Activated CD4-positive, alpha-beta memory T cell treated with anti-CD3 and anti-CD28 coated beads, Interleukin-2, amount 10 ng/mL, durations not matched to agents 7 days and 5 days (primary cell): ENCODE measurements at regions not wholly inside any gene's neighbourhood (a gene's known extent, or its start where the extent isn't known, plus 50 kb on each side); places are given as distances from the start of the nearest gene placed in this dataset.

Experiments used
- CTCF ChIA-PET: fragments of 350-600 bp; sonication (Branson Sonifier 250); formaldehyde crosslinking; loops from one replicate; lab custom pipeline; 2021; ENCODE audit warnings: antibody characterized with exemption, inconsistent platforms; lab: Charles Lee
- POLR2A ChIA-PET: fragments of 350-600 bp; sonication (Branson Sonifier 250); formaldehyde crosslinking; loops from one replicate; lab custom pipeline; 2021; ENCODE audit warnings: antibody characterized with exemption; lab: Charles Lee
- DNase-seq: peaks from one replicate; pipeline ENCODE4 v3.0.0-alpha.2; 2020
- H3K27ac Mint-ChIP-seq: one replicate; pipeline ENCODE4 v1.8.0; 2021; ENCODE audit warnings: mild to moderate bottlenecking, mixed read lengths
- H3K27me3 Mint-ChIP-seq: one replicate; pipeline ENCODE4 v1.8.0; 2021; ENCODE audit warnings: mixed read lengths
- H3K36me3 Mint-ChIP-seq: one replicate; pipeline ENCODE4 v1.8.0; 2021; ENCODE audit warnings: low read depth, mixed read lengths
- H3K4me1 Mint-ChIP-seq: one replicate; pipeline ENCODE4 v1.8.0; 2021; ENCODE audit warnings: mixed read lengths
- H3K4me3 Mint-ChIP-seq: one replicate; pipeline ENCODE4 v1.8.0; 2021; ENCODE audit warnings: mild to moderate bottlenecking, mixed read lengths
- H3K9me3 Mint-ChIP-seq: one replicate; pipeline ENCODE4 v1.8.0; 2021; ENCODE audit warnings: mixed read lengths

DNA sequence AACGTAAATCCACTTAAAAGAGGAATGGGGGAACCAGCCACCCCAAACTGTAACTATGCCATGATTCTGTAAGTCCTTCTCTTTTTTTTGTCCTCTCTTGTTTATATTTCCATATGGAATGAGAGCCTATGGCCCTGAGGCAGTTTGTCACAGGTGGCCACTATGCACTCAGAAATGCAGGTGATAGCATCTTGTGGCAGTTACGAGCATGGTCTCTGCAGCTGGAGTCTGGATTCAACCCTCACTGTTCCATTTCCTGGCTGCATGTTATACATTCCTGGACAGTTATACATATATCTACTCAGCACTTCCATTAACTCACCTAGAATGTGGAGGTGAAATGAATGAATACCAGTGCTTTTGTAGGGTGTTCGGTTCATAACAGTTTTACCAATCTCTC lies 291.5 kb upstream of the FANCL start:
- no peak overlapping the region for H3K27ac Mint-ChIP-seq
- H3K36me3 Mint-ChIP-seq = no peaks in the 10 kb centered on the region
- ChIA-PET CTCF (no interaction called here), POLR2A (no interaction called here)
- no peaks in the 10 kb centered on the region for H3K4me1 Mint-ChIP-seq
- H3K9me3 Mint-ChIP-seq = no peaks in the 10 kb centered on the region
- H3K4me3 Mint-ChIP-seq = no peak overlapping the region
- H3K27me3 Mint-ChIP-seq = no peaks in the 10 kb centered on the region
- DNase-seq = no peak

DNA sequence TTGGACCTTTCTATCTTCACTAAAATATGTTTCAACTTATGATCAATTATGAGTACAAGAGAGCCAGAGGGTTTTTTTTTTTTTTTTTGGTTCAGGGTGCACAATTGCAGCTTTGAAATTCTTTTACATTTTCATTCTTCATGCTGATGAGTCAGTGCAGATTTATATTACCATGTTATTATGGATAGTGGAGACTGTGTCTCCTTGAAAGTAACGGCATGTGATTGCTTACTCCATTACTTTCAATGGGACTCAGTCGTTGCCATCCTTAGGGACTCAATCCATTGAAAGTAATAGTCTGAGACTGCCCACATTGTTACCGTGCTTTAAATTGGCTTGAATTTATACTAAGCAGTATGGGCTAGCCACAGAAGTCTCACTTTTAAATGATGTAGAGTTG lies 286.5 kb upstream of the FANCL start:
- H3K4me1 Mint-ChIP-seq = no peaks in the 10 kb centered on the region
- no peak overlapping the region for H3K4me3 Mint-ChIP-seq
- H3K9me3 Mint-ChIP-seq = no peaks in the 10 kb centered on the region
- ChIA-PET POLR2A (no interaction called here), CTCF (no interaction called here)
- DNase-seq = no peak
- peaks cover 1% of the 10 kb centered on the region for H3K27me3 Mint-ChIP-seq
- H3K27ac Mint-ChIP-seq = no peak overlapping the region
- no peaks in the 10 kb centered on the region for H3K36me3 Mint-ChIP-seq

DNA sequence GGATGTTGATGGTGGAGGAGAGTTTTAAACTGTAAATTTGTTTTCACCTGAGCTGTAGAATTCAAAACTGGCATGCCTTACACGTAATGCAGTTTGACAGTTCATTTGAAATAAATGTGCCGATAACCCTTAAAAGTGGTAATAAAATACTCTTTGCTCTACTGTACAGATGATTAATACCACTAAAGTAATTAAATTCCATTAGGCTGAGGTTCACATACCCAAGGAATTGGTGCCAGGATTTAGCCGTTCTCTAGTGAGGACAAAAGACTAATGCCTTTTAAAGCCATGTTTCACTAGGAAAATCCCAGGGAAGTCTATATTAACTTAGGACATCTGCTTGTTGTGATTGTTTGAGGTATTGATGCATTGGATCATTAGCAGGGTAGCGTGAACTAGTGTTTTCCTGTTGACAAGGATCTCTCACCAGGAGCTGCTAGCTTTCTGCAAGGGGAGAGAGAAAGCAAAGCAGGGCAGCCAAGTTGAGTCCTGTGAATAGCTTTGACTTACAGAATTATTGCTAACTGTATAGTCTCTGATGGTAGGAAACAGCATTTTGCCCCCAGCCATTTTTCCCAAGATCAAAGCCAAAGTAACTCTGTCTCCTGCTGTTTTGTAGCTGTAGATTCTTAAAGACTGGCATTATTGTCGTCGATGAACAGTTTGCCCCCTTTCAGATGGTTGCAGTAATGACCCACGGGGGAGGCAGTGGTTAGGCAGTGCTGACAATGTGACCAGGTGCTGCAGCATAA lies 280.9 kb upstream of the FANCL start:
- Mint-ChIP-seq H3K27ac (no peak overlapping the region), H3K4me1 (no peaks in the 10 kb centered on the region), H3K36me3 (no peaks in the 10 kb centered on the region), H3K4me3 (no peak overlapping the region), H3K9me3 (no peaks in the 10 kb centered on the region), H3K27me3 (peaks cover 9% of the 10 kb centered on the region)
- CTCF ChIA-PET = no interaction called here
- no peak for DNase-seq
- POLR2A ChIA-PET = no interaction called here

DNA sequence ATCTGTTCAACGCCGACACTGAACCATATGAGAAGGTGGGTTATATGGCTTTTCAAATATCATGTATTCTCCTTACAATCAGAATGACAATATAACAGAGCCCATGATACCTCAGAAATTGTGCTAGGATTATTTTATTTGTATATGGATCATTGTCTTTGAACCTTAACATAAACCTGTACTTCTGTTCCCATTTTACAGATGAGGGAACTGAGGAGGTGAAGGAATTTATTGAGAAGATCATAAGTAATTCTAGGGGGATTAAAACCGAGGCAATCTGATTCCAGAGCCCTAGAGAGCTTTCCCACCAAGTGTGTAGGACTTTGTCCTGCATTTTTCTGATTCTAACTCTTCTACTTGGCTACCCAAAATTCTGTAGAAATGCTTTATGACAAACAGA lies 279.8 kb upstream of the FANCL start:
- no peak overlapping the region for H3K4me3 Mint-ChIP-seq
- DNase-seq = no peak
- no peak overlapping the region for H3K27ac Mint-ChIP-seq
- H3K9me3 Mint-ChIP-seq = no peaks in the 10 kb centered on the region
- no peaks in the 10 kb centered on the region for H3K4me1 Mint-ChIP-seq
- POLR2A ChIA-PET = no interaction called here
- CTCF ChIA-PET = no interaction called here
- H3K36me3 Mint-ChIP-seq = no peaks in the 10 kb centered on the region
- peaks cover 9% of the 10 kb centered on the region for H3K27me3 Mint-ChIP-seq

DNA sequence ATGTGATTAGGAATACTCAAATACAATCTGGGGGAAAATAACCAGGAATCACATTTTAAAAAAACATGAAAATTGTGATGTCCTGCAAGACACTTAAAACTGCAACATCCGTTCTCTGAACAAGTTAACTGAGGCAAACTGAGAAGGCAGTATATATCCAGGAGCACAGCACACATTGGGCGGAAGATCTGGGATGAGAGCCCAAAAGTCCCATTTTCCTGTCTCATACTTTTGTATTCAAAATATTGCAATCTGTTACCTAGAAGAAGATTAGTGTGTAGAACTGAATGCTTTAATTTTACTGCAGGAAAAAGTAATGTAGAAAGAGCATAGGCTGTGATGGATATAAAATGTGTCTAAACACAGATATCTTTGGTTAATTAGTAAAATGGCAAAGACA lies 276.8 kb upstream of the FANCL start:
- Mint-ChIP-seq H3K36me3 (no peaks in the 10 kb centered on the region), H3K4me3 (no peak overlapping the region), H3K4me1 (no peaks in the 10 kb centered on the region), H3K9me3 (no peaks in the 10 kb centered on the region), H3K27me3 (peaks cover 7% of the 10 kb centered on the region), H3K27ac (no peak overlapping the region)
- CTCF ChIA-PET = no interaction called here
- POLR2A ChIA-PET = no interaction called here
- DNase-seq = no peak

DNA sequence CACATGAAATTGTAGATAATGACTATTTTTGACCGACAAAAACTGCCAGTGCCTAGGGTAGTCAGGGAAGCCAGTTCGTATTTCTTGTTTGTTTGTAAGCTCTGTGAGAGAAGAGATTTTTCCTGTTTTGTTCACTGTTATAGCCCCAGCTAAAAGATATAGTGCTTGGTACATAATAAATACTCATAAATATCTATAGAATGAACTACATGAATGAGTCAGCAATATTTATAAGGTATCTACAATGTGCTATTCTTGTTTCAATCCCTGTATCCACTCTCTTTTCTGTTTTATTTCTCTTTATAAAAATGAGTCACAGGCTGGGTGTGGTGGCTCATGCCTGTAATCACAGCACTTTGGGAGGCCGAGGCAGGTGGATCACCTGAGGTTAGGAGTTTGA lies 275.6 kb upstream of the FANCL start:
- Mint-ChIP-seq H3K4me3 (no peak overlapping the region), H3K27ac (no peak overlapping the region), H3K36me3 (no peaks in the 10 kb centered on the region), H3K4me1 (no peaks in the 10 kb centered on the region), H3K27me3 (peaks cover 7% of the 10 kb centered on the region), H3K9me3 (no peaks in the 10 kb centered on the region)
- POLR2A ChIA-PET = no interaction called here
- CTCF ChIA-PET = no interaction called here
- no peak for DNase-seq

DNA sequence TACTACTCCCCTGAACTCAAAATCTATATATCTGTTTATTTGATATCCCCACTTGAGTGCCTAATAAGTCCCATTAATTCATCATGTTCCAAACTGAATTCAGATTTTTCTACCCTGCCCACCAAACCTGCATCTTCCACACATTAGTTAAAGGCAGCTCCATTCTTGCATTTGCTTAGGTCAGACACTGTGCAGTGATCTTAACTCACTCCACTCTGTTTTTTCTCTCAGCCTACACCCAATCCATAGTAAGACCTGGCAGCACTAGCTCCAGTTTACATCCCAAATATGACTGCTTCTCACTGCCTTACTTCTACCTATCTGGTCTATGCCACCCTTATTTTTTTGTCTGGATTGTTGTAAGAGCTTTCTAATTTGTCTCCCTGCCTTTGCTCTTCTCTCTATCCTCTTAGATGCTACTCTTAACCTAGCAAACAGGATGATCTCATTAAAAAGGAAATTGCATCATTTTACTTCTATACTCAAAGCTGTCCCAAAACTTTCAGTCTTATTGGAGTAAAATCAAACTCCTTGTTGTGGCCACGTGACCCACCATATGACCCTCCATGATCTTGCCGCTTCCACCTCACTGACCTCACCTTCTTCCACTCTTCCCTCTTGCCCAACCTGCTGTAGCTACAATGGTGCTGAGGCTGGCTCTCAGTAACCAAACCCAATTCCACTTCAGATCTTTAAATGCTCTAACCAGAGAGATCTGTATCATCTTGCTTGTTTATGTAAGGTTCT lies 274.9 kb upstream of the FANCL start:
- Mint-ChIP-seq H3K27me3 (peaks cover 7% of the 10 kb centered on the region), H3K36me3 (no peaks in the 10 kb centered on the region), H3K27ac (no peak overlapping the region), H3K9me3 (no peaks in the 10 kb centered on the region), H3K4me1 (no peaks in the 10 kb centered on the region), H3K4me3 (no peak overlapping the region)
- CTCF ChIA-PET = no interaction called here
- POLR2A ChIA-PET = no interaction called here
- DNase-seq = no peak

DNA sequence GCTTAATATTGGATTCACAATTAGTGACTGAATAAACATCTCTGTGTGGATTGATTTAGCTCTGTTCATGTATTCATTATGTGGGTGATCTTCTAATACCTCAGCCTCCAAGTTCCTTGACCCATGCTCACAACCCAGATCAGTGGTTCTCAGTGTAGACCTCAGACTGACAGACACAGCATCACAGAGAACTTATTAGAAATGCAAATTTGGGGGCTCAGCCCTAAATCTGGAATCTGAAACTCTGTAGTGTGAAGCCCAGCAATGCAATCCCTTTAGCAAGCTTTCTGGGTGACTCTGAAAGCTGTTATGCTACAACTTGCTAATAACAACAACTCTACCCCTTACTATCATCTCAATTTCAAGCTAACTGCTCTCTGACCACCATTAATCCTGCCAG lies 273.1 kb upstream of the FANCL start:
- Mint-ChIP-seq H3K4me3 (no peak overlapping the region), H3K4me1 (no peaks in the 10 kb centered on the region), H3K9me3 (no peaks in the 10 kb centered on the region), H3K36me3 (no peaks in the 10 kb centered on the region), H3K27me3 (peaks cover 8% of the 10 kb centered on the region), H3K27ac (no peak overlapping the region)
- DNase-seq = no peak
- ChIA-PET POLR2A (no interaction called here), CTCF (no interaction called here)

DNA sequence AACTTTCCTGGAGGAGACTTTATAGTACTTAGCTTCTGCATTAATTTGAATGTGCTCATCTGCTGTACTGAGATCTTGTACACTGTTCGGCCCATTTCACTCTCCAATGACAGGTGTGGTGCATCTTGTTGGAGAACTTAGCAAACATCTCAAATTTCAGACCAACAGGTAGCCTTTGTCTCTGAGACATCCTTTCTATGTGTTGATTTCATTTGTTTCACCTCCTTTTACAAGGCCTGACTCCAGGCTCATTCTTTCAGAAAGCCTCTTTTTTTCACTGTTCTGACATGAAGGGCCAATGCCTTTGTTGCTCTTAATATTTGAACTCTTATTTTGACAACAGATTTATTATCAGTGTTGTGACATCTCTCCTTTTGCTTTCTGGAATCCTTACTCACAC lies 271.8 kb upstream of the FANCL start:
- H3K4me3 Mint-ChIP-seq = no peak overlapping the region
- H3K36me3 Mint-ChIP-seq = no peaks in the 10 kb centered on the region
- POLR2A ChIA-PET = no interaction called here

DNA sequence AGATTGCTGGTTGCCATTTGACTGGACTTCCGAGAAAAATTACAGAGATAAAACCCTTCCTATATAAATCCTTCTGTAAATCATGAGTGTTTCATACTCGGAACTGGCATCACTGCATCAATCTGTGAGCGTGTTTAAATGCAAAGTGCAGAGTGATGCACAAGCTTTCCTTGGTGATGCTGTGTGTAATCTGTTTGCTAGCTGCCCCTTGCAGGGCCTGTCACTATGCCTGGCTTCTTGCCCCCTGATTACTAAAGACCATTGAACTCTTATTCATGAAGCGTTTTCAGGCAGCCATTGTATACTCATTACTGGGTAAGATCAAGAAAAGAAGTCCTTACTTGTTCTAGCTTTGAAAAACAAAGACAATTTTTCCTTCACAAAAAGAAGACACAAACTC lies 266.9 kb upstream of the FANCL start:
- ChIA-PET CTCF (no interaction called here), POLR2A (no interaction called here)
- Mint-ChIP-seq H3K27me3 (peaks cover 2% of the 10 kb centered on the region), H3K27ac (no peak overlapping the region), H3K4me3 (no peak overlapping the region), H3K4me1 (no peaks in the 10 kb centered on the region), H3K36me3 (no peaks in the 10 kb centered on the region), H3K9me3 (no peaks in the 10 kb centered on the region)
- no peak for DNase-seq

More for the DNA sequence above, 271.8 kb upstream of the FANCL start:
- Mint-ChIP-seq H3K27ac (no peak overlapping the region), H3K9me3 (no peaks in the 10 kb centered on the region), H3K27me3 (peaks cover 4% of the 10 kb centered on the region), H3K4me1 (no peaks in the 10 kb centered on the region)
- DNase-seq = no peak
- CTCF ChIA-PET = no interaction called here

DNA sequence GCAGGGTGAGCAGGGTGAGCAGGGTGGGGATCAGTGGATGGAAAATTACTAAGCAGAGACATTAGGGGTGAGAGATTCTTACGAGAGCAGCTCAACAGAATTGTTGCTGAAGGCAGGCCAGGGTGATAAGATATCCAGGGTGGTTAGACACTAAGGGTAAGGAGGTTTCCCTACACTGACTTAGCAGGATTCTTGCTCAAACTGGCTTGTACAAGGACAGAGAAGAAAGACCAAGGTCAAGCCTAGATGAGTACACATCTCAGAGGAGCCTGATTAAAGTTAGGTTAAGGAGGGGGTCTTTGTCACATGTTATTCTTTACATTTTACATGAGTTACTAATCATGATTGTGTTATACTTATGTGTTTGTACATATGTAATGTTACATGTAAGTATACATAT lies 262.8 kb upstream of the FANCL start:
- Mint-ChIP-seq H3K36me3 (no peaks in the 10 kb centered on the region), H3K27me3 (no peaks in the 10 kb centered on the region), H3K27ac (no peak overlapping the region), H3K4me3 (no peak overlapping the region), H3K9me3 (no peaks in the 10 kb centered on the region), H3K4me1 (no peaks in the 10 kb centered on the region)
- CTCF ChIA-PET = no interaction called here
- DNase-seq = no peak
- POLR2A ChIA-PET = no interaction called here

DNA sequence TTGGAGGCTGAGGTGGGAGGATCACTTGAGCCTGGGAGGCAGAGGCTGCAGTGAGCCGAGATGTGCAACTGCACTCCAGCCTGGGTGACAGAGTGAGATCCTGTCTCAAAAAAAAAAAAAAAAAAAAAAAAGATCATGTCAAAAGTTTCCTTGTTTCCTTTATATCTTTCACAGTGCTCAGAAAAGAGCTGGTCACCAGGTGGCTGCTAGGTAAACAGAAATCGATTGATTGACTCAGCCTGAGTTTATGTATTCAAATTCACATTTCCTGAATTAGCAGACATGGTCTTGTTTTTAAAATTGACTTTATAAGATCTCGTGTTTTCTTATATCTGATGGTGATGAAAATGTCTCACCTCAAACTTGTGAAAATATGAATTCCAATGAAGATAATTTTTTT lies 261.8 kb upstream of the FANCL start:
- H3K4me1 Mint-ChIP-seq = no peaks in the 10 kb centered on the region
- H3K4me3 Mint-ChIP-seq = no peak overlapping the region
- H3K27me3 Mint-ChIP-seq = no peaks in the 10 kb centered on the region
- ChIA-PET CTCF (no interaction called here), POLR2A (no interaction called here)
- no peak for DNase-seq
- H3K9me3 Mint-ChIP-seq = no peaks in the 10 kb centered on the region
- H3K36me3 Mint-ChIP-seq = no peaks in the 10 kb centered on the region
- H3K27ac Mint-ChIP-seq = no peak overlapping the region

DNA sequence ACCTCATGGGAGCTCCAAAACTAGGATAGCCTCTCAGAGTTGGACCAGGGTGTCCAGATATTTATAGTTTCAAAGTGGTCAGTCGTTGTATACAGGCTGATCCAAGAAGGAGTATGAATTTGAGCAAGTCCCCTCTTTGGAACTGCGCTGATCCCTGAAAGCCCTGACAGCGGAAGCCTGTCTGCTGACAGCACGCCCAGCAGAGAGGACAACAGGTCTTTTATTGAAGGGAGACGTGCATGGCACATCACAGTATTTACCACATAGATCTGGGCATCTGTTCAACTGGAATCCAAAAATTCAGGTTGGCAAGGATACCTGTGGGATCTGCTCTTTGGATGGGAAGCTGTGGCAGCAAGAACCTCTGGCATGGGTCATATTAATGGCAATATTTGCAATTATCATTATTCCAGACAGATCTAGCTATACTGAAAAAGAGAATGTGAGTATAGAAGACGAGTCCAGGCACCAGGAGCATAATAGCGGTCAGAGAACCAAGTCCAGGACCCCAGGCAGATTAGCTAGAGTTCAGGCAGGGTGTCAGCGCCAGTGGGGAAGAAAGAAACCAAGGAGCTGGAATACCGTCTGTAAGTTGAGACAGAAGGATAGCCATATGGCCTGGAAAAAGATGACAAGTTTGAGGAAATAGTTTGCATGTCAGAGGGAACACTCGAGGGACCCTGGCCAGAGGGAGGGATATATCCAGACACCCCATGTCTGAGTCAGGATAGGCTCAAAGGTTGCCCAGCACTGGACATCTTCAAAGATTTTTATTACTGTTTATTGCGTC lies 260.4 kb upstream of the FANCL start:
- Mint-ChIP-seq H3K4me1 (no peaks in the 10 kb centered on the region), H3K36me3 (no peaks in the 10 kb centered on the region), H3K9me3 (no peaks in the 10 kb centered on the region), H3K27ac (no peak overlapping the region), H3K4me3 (no peak overlapping the region), H3K27me3 (no peaks in the 10 kb centered on the region)
- POLR2A ChIA-PET = no interaction called here
- CTCF ChIA-PET = no interaction called here
- no peak for DNase-seq
